CMK (cell line): ENCODE measurements at regions not wholly inside any gene's neighbourhood (a gene's known extent, or its start where the extent isn't known, plus 50 kb on each side); places are given as distances from the start of the nearest gene placed in this dataset.
"Not testable (repeated sequence)": the region's sequence is repeated elsewhere in the genome, so short reads cannot be mapped to it uniquely, and the experiment has no call there.

Experiments
- DNase-seq: peaks from one replicate; pipeline ENCODE4 v3.0.0-alpha.2; 2010; ENCODE audit warnings: low read depth

- DNase-seq = no peak
These were observed 51.2 kb upstream of the PRR5 start for GRCh38 chr22:44650806-44651205.

GRCh38 chr22:44648821-44649565, 53.0 kb upstream of the PRR5 start:
- no peak for DNase-seq

- no peak for DNase-seq
These were observed 53.8 kb upstream of the PRR5 start for GRCh38 chr22:44648085-44648820.

- no peak for DNase-seq
These were observed 54.9 kb upstream of the PRR5 start for GRCh38 chr22:44647141-44647540.

- DNase-seq = no peak
These were observed 55.3 kb upstream of the PRR5 start for GRCh38 chr22:44646668-44647067.

- DNase-seq = no peak
These were observed 55.9 kb upstream of the PRR5 start for GRCh38 chr22:44646141-44646540.

GRCh38 chr22:44645531-44645930, 56.5 kb upstream of the PRR5 start:
- no peak for DNase-seq

- DNase-seq = no peak
These were observed 56.9 kb upstream of the PRR5 start for GRCh38 chr22:44645083-44645482.

GRCh38 chr22:44643526-44644101, 58.4 kb upstream of the PRR5 start:
- DNase-seq = not testable (repeated sequence)

GRCh38 chr22:44642096-44642644, 59.8 kb upstream of the PRR5 start:
- DNase-seq = no peak

- no peak for DNase-seq
These were observed 61.3 kb upstream of the PRR5 start for GRCh38 chr22:44640618-44641155.

- DNase-seq = peak; percentile 47
These were observed 62.0 kb upstream of the PRR5 start for GRCh38 chr22:44639891-44640617.

- no peak for DNase-seq
These were observed 62.8 kb upstream of the PRR5 start for GRCh38 chr22:44638971-44639760.

- DNase-seq = not testable (repeated sequence)
These were observed 65.3 kb upstream of the PRR5 start for GRCh38 chr22:44636502-44637206.

- DNase-seq = not testable (repeated sequence)
These were observed 66.4 kb upstream of the PRR5 start for GRCh38 chr22:44635567-44635966.

- no peak for DNase-seq
These were observed 67.3 kb upstream of the PRR5 start for GRCh38 chr22:44634426-44635321.

- no peak for DNase-seq
These were observed 68.4 kb upstream of the PRR5 start for GRCh38 chr22:44633647-44634046.

- no peak for DNase-seq
These were observed 69.2 kb upstream of the PRR5 start for GRCh38 chr22:44632541-44633396.
